K562 (cell line): ENCODE measurements at regions not wholly inside any gene's neighbourhood (a gene's known extent, or its start where the extent isn't known, plus 50 kb on each side); places are given as distances from the start of the nearest gene placed in this dataset.

Experiments used
- DIDO1 ChIP-seq: fragments of 450-650 bp; IDR thresholded peaks from 2 replicates; pipeline ENCODE4 v1.6.1; 2016; ENCODE audit warnings: low read depth, missing biosample characterization, missing genetic modification characterization
- FOXK1 ChIP-seq: sonication (generic); formaldehyde crosslinking; IDR thresholded peaks from 2 replicates; pipeline ENCODE4 v1.8.0; 2022; ENCODE audit warnings: missing genetic modification reagents, mild to moderate bottlenecking, borderline replicate concordance
- GATA2 ChIP-seq: sonication (generic); formaldehyde crosslinking; IDR thresholded peaks from 2 replicates; pipeline ENCODE4 v1.4.0; 2020; ENCODE audit warnings: mild to moderate bottlenecking, missing genetic modification reagents
- HCFC1 ChIP-seq: IDR thresholded peaks from 2 replicates; pipeline ENCODE4 v1.6.1; 2012; ENCODE audit warnings: low read depth, low read length, improper control_type of control experiment
- HSF4 ChIP-seq: fragments of 250-450 bp; sonication (Bioruptor Pico); IDR thresholded peaks from 2 replicates; pipeline ENCODE4 v2.1.2; 2022; ENCODE audit warnings: mild to moderate bottlenecking, moderate library complexity, borderline replicate concordance
- KDM5B ChIP-seq: fragments of 200-600 bp; sonication (generic); IDR thresholded peaks from 2 replicates; pipeline ENCODE4 v1.6.1; 2012; ENCODE audit warnings: low read depth, mild to moderate bottlenecking, moderate library complexity, low read length, control low read depth, inconsistent platforms; ENCODE audit not compliant: insufficient replicate concordance
- MEF2A ChIP-seq: IDR thresholded peaks from 2 replicates; pipeline ENCODE4 v1.6.1; 2011; ENCODE audit warnings: low read depth, mild to moderate bottlenecking, low read length, moderate library complexity; ENCODE audit not compliant: control insufficient read depth
- MTA2 ChIP-seq: fragments of 450-650 bp; IDR thresholded peaks from 2 replicates; pipeline ENCODE4 v1.6.1; 2016; ENCODE audit warnings: low read depth
- MYBL2 ChIP-seq, 2 experiments: fragments of 450-650 bp in 1 of 2; sonication (generic) in 1 of 2; formaldehyde crosslinking in 1 of 2; IDR thresholded peaks; 2 replicates each; pipeline versions ENCODE4 v1.6.1 to v1.8.1; 2017 to 2022; ENCODE audit warnings: borderline replicate concordance in 1 of 2, inconsistent platforms in 1 of 2, low read depth in 1 of 2, mild to moderate bottlenecking in 1 of 2, missing genetic modification reagents in 1 of 2, moderate library complexity in 1 of 2
- OTX1 ChIP-seq: fragments of 450-650 bp; formaldehyde crosslinking; IDR thresholded peaks from 2 replicates; pipeline ENCODE4 v1.4.0; 2022; ENCODE audit warnings: mild to moderate bottlenecking
- RAD51 ChIP-seq: fragments of 450-650 bp; IDR thresholded peaks from 2 replicates; pipeline ENCODE4 v1.7.1; 2016; ENCODE audit warnings: low read depth, mild to moderate bottlenecking, borderline replicate concordance
- RNF2 ChIP-seq: sonication (generic); IDR thresholded peaks from 2 replicates; pipeline ENCODE4 v1.6.1; 2016
- ZNF133 ChIP-seq: fragments of 250-450 bp; sonication (Bioruptor Pico); IDR thresholded peaks from 2 replicates; pipeline ENCODE4 v1.4.0; 2020; ENCODE audit warnings: mild to moderate bottlenecking
- ZNF23 ChIP-seq: fragments of 250-450 bp; sonication (Bioruptor Pico); IDR thresholded peaks from 2 replicates; pipeline ENCODE4 v1.4.0; 2020; ENCODE audit warnings: mild to moderate bottlenecking
- ZNF785 ChIP-seq: fragments of 250-450 bp; sonication (Bioruptor Pico); IDR thresholded peaks from 2 replicates; pipeline ENCODE4 v1.4.0; 2020; ENCODE audit warnings: mild to moderate bottlenecking
- TF ChIP-seq, protein P1 (sequence below): fragments of 250-450 bp; sonication (Bioruptor Pico); IDR thresholded peaks from 2 replicates; pipeline ENCODE4 v1.8.0; 2022; ENCODE audit warnings: moderate library complexity, mild to moderate bottlenecking, inconsistent platforms
- TF ChIP-seq, protein P2 (sequence below), 2 experiments: IDR thresholded peaks; 2 replicates each; pipeline ENCODE4 v1.6.1; 2012; ENCODE audit warnings: improper control_type of control experiment in 2 of 2, low read depth in 2 of 2, low read length in 2 of 2, borderline replicate concordance in 1 of 2
- TF ChIP-seq, protein P3 (sequence below): fragments of 450-650 bp; IDR thresholded peaks from 2 replicates; pipeline ENCODE4 v1.6.1; 2016; ENCODE audit warnings: antibody characterized with exemption
- TF ChIP-seq, protein P4 (sequence below): fragments of 250-450 bp; sonication (Bioruptor Pico); IDR thresholded peaks from 2 replicates; pipeline ENCODE4 v1.5.0; 2021
- TF ChIP-seq, protein P5 (sequence below): fragments of 250-450 bp; sonication (Bioruptor Pico); IDR thresholded peaks from 2 replicates; pipeline ENCODE4 v1.4.0; 2020; ENCODE audit warnings: mild to moderate bottlenecking, moderate library complexity

DNA sequence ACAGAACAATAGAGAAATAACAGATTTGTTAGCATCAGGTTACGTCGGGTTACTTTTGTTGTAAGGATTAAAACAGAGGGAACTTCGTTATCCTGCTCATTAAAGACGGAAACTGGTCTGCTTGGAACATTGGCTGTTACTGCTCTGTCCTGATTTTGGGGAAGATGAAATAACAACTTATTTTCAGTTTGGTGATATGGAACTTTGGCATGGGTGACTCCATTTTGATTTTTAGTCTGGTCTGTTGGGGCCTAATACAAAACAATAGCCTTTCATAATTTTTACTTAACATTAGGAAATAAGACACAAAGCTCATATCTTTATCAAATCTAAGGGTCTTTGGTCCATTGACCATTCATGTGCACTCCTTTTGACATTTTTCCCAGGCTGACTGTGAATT, 220.5 kb upstream of the DUSP10 start (continued):
- TF ChIP-seq HSF4 (peak; percentile 96), MEF2A (no peak), ZNF23 (CRISPR knock-in tag) (peak; percentile 98), HCFC1 (no peak), OTX1 (CRISPR knock-in tag) (0 out of 2 replicates have a peak, but pooled peaks have one; percentile 30), KDM5B (no peak), GATA2 (CRISPR knock-in tag) (no peak), RNF2 (no peak), RAD51 (no peak), ZNF133 (CRISPR knock-in tag) (0 out of 2 replicates have a peak, but pooled peaks have one; percentile 48), MYBL2 (IDR thresholded peaks at IDR 0.05; ENCODE audit: low read depth) (no peak), MYBL2 (CRISPR knock-in tag; IDR thresholded peaks at IDR 0.05; ENCODE audit: borderline replicate concordance) (no peak), DIDO1 (tag) (peak; percentile 82), ZNF785 (CRISPR knock-in tag) (peak; percentile 88; the same call in 1 of the 2 replicates), MTA2 (no peak), FOXK1 (CRISPR knock-in tag) (no peak)
- TF ChIP-seq, protein P1, sequence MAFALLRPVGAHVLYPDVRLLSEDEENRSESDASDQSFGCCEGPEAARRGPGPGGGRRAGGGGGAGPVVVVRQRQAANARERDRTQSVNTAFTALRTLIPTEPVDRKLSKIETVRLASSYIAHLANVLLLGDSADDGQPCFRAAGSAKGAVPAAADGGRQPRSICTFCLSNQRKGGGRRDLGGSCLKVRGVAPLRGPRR (CRISPR knock-in tag), result peak; percentile 96
- TF ChIP-seq, protein P2, sequence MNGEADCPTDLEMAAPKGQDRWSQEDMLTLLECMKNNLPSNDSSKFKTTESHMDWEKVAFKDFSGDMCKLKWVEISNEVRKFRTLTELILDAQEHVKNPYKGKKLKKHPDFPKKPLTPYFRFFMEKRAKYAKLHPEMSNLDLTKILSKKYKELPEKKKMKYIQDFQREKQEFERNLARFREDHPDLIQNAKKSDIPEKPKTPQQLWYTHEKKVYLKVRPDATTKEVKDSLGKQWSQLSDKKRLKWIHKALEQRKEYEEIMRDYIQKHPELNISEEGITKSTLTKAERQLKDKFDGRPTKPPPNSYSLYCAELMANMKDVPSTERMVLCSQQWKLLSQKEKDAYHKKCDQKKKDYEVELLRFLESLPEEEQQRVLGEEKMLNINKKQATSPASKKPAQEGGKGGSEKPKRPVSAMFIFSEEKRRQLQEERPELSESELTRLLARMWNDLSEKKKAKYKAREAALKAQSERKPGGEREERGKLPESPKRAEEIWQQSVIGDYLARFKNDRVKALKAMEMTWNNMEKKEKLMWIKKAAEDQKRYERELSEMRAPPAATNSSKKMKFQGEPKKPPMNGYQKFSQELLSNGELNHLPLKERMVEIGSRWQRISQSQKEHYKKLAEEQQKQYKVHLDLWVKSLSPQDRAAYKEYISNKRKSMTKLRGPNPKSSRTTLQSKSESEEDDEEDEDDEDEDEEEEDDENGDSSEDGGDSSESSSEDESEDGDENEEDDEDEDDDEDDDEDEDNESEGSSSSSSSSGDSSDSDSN (IDR thresholded peaks at IDR 0.05; ENCODE audit: borderline replicate concordance in 1 of 2, low read depth in 2 of 2, low read length in 2 of 2), result no peak
- TF ChIP-seq, protein P3, sequence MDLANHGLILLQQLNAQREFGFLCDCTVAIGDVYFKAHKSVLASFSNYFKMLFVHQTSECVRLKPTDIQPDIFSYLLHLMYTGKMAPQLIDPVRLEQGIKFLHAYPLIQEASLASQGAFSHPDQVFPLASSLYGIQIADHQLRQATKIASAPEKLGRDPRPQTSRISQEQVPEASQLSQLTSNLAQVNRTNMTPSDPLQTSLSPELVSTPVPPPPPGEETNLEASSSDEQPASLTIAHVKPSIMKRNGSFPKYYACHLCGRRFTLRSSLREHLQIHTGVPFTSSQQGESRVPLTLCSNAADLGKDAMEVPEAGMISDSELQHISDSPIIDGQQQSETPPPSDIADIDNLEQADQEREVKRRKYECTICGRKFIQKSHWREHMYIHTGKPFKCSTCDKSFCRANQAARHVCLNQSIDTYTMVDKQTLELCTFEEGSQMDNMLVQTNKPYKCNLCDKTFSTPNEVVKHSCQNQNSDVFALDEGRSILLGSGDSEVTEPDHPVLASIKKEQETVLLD, result no peak
- TF ChIP-seq, protein P4, sequence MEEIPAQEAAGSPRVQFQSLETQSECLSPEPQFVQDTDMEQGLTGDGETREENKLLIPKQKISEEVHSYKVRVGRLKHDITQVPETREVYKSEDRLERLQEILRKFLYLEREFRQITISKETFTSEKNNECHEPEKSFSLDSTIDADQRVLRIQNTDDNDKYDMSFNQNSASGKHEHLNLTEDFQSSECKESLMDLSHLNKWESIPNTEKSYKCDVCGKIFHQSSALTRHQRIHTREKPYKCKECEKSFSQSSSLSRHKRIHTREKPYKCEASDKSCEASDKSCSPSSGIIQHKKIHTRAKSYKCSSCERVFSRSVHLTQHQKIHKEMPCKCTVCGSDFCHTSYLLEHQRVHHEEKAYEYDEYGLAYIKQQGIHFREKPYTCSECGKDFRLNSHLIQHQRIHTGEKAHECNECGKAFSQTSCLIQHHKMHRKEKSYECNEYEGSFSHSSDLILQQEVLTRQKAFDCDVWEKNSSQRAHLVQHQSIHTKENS (CRISPR knock-in tag), result no peak
- TF ChIP-seq, protein P5, sequence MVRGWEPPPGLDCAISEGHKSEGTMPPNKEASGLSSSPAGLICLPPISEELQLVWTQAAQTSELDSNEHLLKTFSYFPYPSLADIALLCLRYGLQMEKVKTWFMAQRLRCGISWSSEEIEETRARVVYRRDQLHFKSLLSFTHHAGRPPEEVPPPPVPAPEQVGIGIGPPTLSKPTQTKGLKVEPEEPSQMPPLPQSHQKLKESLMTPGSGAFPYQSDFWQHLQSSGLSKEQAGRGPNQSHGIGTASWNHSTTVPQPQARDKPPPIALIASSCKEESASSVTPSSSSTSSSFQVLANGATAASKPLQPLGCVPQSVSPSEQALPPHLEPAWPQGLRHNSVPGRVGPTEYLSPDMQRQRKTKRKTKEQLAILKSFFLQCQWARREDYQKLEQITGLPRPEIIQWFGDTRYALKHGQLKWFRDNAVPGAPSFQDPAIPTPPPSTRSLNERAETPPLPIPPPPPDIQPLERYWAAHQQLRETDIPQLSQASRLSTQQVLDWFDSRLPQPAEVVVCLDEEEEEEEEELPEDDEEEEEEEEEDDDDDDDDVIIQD, result peak; percentile 93
